ENCODE measurements at regions not wholly inside any gene's neighbourhood (a gene's known extent, or its start where the extent isn't known, plus 50 kb on each side); places are given as distances from the start of the nearest gene placed in this dataset.

DNA sequence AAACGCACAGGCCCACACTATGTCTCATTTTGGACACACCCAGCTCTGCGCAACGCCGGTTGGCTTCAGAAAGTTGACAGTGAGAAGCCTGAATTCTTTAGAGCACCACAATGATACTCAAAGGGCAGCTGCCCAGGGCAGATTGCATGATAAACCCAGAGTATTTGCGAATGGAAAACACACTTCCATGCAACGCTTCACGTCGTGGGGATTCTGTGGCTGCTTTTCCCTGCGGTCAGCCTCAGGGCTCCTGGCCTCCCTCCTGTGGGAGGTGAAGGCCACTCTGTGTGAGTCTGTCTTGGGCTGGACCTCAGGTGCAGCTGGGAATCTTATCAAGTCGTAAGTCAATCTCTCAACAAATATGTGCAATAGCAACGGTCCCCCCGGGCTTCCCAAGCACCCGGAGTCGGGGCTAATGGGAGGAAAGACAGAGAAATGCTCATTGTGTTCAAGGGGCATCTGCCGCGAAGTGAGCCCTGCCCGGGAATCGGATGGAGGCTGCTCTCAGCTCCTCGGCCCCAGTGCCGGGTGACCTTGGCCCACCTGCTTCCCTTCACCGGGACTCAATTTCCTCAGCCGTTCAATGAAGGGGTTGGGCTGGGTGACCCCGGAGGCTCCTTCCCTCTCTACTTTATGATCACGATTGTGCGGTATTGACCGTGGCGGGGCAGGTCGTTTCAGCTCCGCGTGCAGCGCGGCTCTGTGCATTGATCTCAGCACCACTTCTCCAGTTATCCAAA, 623.6 kb downstream of the BRD1 start:
- H3K9me2 ChIP-seq (replicated peaks; ENCODE audit: low read depth, low read length): no peaks in the 10 kb centered on the region
- H3F3A ChIP-seq (ENCODE audit: low read depth): no peaks in the 10 kb centered on the region
- no peak overlapping the region for H3K4me2 ChIP-seq (ENCODE audit: low read depth, low read length, poor library complexity, severe bottlenecking)
- no peaks in the 10 kb centered on the region for H3K4me1 ChIP-seq (ENCODE audit: insufficient read depth, low read length, poor library complexity, severe bottlenecking)
- H2AFZ ChIP-seq (ENCODE audit: low read length): no peak overlapping the region
- no peaks in the 10 kb centered on the region; the same call in 1 of the 2 replicates for H3K9me3 ChIP-seq (ENCODE audit: insufficient read depth, low read depth, low read length)
- TF ChIP-seq EZH2phosphoT487 (IDR thresholded peaks at IDR 0.05; ENCODE audit: borderline replicate concordance): no peak
- TF ChIP-seq CTCF (conservative IDR thresholded peaks at IDR 0.05; ENCODE audit: low read length): no peak
- no peaks in the 10 kb centered on the region for H3K36me3 ChIP-seq (ENCODE audit: insufficient read depth, low read length)
- H4K20me1 ChIP-seq (ENCODE audit: insufficient read depth, low read length, poor library complexity, severe bottlenecking): no peaks in the 10 kb centered on the region
- no peaks in the 10 kb centered on the region for H3K79me2 ChIP-seq (ENCODE audit: insufficient read depth, low read length)
- no peak overlapping the region for H3K9ac ChIP-seq (ENCODE audit: low read depth, low read length, poor library complexity, severe bottlenecking)
- H3K4me3 ChIP-seq (ENCODE audit: low read length, poor library complexity, severe bottlenecking): no peak overlapping the region
- no peaks in the 10 kb centered on the region for H3K27me3 ChIP-seq (ENCODE audit: insufficient read depth, low read length, poor library complexity, severe bottlenecking)

- no peaks in the 10 kb centered on the region for H3F3A ChIP-seq (ENCODE audit: low read depth)
- H3K4me1 ChIP-seq (ENCODE audit: insufficient read depth, low read length, poor library complexity, severe bottlenecking): no peaks in the 10 kb centered on the region
- no peak overlapping the region for H3K4me3 ChIP-seq (ENCODE audit: low read length, poor library complexity, severe bottlenecking)
- no peak overlapping the region for H3K4me2 ChIP-seq (ENCODE audit: low read depth, low read length, poor library complexity, severe bottlenecking)
- no peaks in the 10 kb centered on the region for H3K27me3 ChIP-seq (ENCODE audit: insufficient read depth, low read length, poor library complexity, severe bottlenecking)
- H3K9ac ChIP-seq (ENCODE audit: low read depth, low read length, poor library complexity, severe bottlenecking): no peak overlapping the region
- H3K36me3 ChIP-seq (ENCODE audit: insufficient read depth, low read length): no peaks in the 10 kb centered on the region
- TF ChIP-seq EZH2phosphoT487 (IDR thresholded peaks at IDR 0.05; ENCODE audit: borderline replicate concordance): no peak
- TF ChIP-seq CTCF (conservative IDR thresholded peaks at IDR 0.05; ENCODE audit: low read length): no peak
- H2AFZ ChIP-seq (ENCODE audit: low read length): no peak overlapping the region
- no peaks in the 10 kb centered on the region for H3K9me2 ChIP-seq (replicated peaks; ENCODE audit: low read depth, low read length)
- H4K20me1 ChIP-seq (ENCODE audit: insufficient read depth, low read length, poor library complexity, severe bottlenecking): no peaks in the 10 kb centered on the region
- no peaks in the 10 kb centered on the region for H3K79me2 ChIP-seq (ENCODE audit: insufficient read depth, low read length)
- H3K9me3 ChIP-seq (ENCODE audit: insufficient read depth, low read depth, low read length): no peaks in the 10 kb centered on the region; the same call in 1 of the 2 replicates
These were observed 624.4 kb downstream of the BRD1 start for GRCh38 chr22:49203091-49203858.

DNA sequence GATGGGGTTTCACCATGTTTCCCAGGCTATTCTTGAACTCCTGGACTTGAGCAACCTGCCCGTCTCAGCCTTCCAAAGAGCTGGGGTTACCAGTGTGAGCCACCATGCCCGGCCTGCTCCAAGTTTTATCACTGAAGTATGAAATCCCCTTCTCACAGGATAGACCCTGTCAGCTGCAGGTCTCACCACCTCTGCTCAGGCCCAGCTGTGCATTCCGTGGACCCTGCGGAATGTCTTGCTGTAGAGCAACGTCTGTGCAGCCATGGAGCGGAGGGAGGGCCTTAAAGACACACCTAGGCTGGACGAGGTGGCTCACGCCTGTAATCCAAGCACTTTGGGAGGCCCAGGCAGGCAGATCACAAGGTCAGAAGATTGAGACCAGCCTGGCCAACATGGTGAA, 625.4 kb downstream of the BRD1 start:
- no peaks in the 10 kb centered on the region; the same call in 1 of the 2 replicates for H3K9me3 ChIP-seq (ENCODE audit: insufficient read depth, low read depth, low read length)
- no peaks in the 10 kb centered on the region for H3K79me2 ChIP-seq (ENCODE audit: insufficient read depth, low read length)
- H3K9ac ChIP-seq (ENCODE audit: low read depth, low read length, poor library complexity, severe bottlenecking): no peak overlapping the region
- no peaks in the 10 kb centered on the region for H3F3A ChIP-seq (ENCODE audit: low read depth)
- H3K4me2 ChIP-seq (ENCODE audit: low read depth, low read length, poor library complexity, severe bottlenecking): no peak overlapping the region
- no peak overlapping the region for H3K4me3 ChIP-seq (ENCODE audit: low read length, poor library complexity, severe bottlenecking)
- H3K27me3 ChIP-seq (ENCODE audit: insufficient read depth, low read length, poor library complexity, severe bottlenecking): no peaks in the 10 kb centered on the region
- no peak overlapping the region for H2AFZ ChIP-seq (ENCODE audit: low read length)
- H3K36me3 ChIP-seq (ENCODE audit: insufficient read depth, low read length): no peaks in the 10 kb centered on the region
- H4K20me1 ChIP-seq (ENCODE audit: insufficient read depth, low read length, poor library complexity, severe bottlenecking): no peaks in the 10 kb centered on the region
- H3K9me2 ChIP-seq (replicated peaks; ENCODE audit: low read depth, low read length): no peaks in the 10 kb centered on the region
- no peak for TF ChIP-seq EZH2phosphoT487 (IDR thresholded peaks at IDR 0.05; ENCODE audit: borderline replicate concordance)
- no peak for TF ChIP-seq CTCF (conservative IDR thresholded peaks at IDR 0.05; ENCODE audit: low read length)
- H3K4me1 ChIP-seq (ENCODE audit: insufficient read depth, low read length, poor library complexity, severe bottlenecking): no peaks in the 10 kb centered on the region
